ENCODE measurements at regions not wholly inside any gene's neighbourhood (a gene's known extent, or its start where the extent isn't known, plus 50 kb on each side); places are given as distances from the start of the nearest gene placed in this dataset.
"Not testable (repeated sequence)": the region's sequence is repeated elsewhere in the genome, so short reads cannot be mapped to it uniquely, and the experiment has no call there.

DNA sequence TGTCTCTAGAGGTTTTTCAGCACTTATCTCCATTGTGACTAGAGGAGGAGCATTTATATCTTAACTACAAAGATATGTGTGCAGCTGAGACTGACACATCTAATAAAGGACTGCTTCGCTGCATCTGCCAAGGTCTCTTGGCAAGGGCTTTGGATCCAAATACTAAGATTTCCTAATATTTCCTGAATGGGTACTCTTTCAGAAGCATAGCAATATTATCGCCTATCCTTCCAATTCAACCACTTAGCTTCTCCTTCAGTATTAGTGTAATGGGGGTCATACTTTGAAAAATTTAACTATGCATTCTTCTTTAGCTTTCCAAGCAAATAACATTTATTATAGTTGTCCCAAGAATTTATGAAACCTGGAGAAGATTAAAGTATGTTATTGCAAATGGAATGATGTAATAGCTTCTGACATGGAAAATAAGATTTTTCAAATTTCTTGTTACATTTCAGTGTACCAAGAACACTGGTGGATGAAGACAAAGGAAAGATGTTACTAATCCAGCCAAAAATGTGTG is 243.0 kb upstream of the PDE3A start:
- no peak for DNase-seq (ENCODE audit: low read depth in 2 of 2)

- no peak for DNase-seq (ENCODE audit: low read depth in 2 of 2)
Observed at GRCh38 chr12:20126601-20127000, 241.7 kb upstream of the PDE3A start.

DNA sequence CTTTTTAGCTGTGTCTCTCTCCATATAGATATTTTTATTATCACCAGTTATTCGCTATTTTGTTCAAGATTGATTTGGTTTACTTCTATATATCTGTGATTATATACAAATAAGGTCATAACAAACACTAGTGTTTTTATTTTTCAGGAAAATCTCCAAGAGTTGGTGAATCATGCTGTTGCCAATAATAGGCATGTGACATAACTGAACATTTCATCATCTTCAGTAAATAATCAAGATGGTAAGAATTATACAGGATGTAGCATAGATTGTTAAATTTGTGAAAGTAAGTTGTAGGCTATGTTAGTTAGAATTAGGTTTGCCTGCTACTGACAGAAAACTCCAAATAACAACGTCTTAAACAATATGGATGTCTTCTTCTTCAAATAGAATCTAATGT is 240.9 kb upstream of the PDE3A start:
- no peak for DNase-seq (ENCODE audit: low read depth in 2 of 2)

DNA sequence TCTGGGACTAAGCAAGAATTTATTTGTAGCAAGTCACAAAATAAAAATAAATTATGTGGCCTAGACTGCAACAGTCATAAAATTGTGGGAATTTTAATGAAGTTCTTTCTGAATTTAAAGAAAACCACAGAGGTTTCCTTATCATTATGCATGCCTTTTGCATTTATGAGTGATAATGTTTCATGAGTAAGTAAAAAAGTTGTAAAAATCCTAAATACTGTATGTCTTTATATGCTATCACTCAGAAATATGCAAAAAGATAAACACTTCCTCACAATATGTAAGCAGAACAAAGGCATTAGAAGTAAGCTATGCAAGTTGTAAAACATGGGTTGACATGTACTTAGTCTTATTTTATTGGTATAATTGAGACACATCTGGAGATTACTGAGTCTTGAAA is 239.4 kb upstream of the PDE3A start:
- no peak for DNase-seq (ENCODE audit: low read depth in 2 of 2)

DNA sequence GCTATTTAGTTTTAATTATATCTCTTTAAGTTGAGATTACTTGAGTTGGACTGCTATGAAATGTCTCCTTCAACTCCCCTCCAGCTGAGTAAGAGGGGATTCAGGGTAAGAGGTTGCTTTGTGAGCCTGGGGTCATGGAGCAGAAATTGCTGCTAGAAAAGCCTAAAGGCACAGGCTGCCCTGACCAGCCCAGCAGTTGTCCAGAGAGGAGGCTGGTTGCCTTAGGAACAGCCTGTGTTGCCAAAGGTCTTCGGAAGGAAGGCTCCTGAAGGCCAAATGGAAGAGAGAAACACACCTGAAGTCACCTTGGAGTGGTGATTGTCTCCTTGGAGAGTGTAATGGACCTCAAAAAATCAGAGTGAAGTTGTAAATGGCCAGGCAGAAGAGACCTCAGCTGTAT is 235.5 kb upstream of the PDE3A start:
- DNase-seq (ENCODE audit: low read depth in 2 of 2) = no peak

GRCh38 chr12:20134652-20135051 is 233.7 kb upstream of the PDE3A start:
- DNase-seq (ENCODE audit: low read depth in 2 of 2) = no peak

- DNase-seq (ENCODE audit: low read depth in 2 of 2) = no peak
Observed at GRCh38 chr12:20140751-20141150, 227.6 kb upstream of the PDE3A start.

- no peak for DNase-seq (ENCODE audit: low read depth in 2 of 2)
Observed at GRCh38 chr12:20142316-20142715, 226.0 kb upstream of the PDE3A start.

GRCh38 chr12:20142956-20143355 is 225.4 kb upstream of the PDE3A start:
- no peak for DNase-seq (ENCODE audit: low read depth in 2 of 2)

- DNase-seq (ENCODE audit: low read depth in 2 of 2) = no peak
Observed at GRCh38 chr12:20144341-20144740, 224.0 kb upstream of the PDE3A start.

DNA sequence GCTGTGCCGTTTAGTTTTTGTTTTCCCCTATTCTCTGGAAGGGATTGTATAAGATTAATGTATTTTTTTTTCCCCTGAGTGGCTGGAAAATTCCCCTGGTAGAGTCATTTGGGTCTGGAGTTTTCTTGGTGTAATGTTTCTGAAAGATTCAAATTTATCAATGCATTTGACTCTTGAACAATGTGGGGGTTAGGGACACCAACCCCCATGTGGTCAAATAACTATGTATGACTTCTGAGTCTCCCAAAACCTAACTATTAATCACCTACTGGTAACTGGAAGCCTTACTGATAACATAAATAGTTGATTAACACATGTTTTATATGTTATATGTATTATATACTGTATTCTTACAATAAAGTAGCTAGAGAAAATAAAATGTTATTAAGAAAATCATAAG is 220.1 kb upstream of the PDE3A start:
- no peak for DNase-seq (ENCODE audit: low read depth in 2 of 2)

DNA sequence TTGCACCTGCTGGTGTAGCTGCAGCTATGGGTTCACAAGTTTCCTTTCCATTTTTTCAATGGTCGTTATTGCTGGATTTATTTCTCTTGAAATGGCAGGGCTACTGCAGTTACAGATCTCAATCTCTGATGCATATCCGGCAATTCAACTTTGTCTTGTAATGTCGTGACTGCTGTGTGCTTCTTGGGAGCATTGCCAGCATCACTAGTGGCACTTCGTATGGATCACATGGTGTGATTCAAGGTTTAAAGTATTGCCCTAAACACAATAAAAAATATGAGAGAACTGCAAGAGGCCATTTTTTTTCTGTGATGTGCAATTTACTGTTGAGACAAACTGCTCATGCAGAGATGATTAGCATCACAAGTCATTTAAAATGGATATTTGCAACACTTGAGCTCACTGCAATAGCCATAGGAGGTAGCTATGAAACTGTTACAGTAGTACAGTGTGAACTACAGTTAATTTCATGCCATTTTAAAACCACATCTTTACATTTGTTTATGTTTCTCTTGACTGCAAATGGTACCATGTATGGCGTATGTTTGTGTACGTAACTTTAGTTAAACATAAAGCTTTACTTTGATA is 217.4 kb upstream of the PDE3A start:
- no peak for DNase-seq (ENCODE audit: low read depth in 2 of 2)

DNA sequence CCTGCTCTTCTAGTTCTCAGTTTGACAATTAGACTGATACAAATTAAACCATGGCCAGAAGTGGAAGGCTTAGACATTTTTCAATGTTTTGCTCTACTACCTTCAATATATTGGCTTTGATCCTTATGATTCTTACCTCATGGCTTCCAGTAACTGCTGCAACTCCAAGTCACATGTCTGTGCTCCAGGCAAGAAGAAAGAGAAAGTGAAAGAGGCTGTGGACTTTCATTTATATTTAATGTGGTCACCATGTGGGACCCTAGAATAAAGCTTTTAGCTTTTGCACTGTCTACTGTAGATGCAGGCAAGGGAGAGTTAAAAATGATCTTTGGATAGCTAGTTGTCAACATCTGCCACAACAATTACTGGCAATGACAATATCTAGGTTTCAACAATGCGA is 214.3 kb upstream of the PDE3A start:
- DNase-seq (ENCODE audit: low read depth in 2 of 2) = no peak

- DNase-seq (ENCODE audit: low read depth in 2 of 2) = no peak
Observed at GRCh38 chr12:20155374-20155773, 213.0 kb upstream of the PDE3A start.

DNA sequence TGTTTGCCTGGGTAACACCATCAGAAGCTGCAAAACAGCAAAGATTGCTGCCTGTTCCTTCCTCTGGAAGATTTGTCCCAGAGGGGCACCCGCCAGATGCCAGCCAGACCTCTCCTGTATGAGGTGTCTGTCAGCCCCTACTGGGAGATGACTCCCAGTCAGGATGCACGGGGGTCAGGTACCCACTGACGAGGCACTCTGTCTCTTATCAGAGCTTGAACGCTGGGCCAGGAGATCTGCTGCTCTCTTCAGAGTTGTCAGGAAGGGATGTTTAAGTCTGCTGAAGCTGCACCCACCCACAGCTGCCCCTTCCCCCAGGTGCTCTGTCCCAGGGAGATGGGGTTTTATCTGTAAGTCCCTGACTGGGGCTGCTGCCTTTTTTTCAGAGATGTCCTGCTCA is 207.4 kb upstream of the PDE3A start:
- DNase-seq (ENCODE audit: low read depth in 2 of 2) = not testable (repeated sequence)

GRCh38 chr12:20174528-20175175 is 193.7 kb upstream of the PDE3A start:
- DNase-seq (ENCODE audit: low read depth in 2 of 2) = no peak

DNA sequence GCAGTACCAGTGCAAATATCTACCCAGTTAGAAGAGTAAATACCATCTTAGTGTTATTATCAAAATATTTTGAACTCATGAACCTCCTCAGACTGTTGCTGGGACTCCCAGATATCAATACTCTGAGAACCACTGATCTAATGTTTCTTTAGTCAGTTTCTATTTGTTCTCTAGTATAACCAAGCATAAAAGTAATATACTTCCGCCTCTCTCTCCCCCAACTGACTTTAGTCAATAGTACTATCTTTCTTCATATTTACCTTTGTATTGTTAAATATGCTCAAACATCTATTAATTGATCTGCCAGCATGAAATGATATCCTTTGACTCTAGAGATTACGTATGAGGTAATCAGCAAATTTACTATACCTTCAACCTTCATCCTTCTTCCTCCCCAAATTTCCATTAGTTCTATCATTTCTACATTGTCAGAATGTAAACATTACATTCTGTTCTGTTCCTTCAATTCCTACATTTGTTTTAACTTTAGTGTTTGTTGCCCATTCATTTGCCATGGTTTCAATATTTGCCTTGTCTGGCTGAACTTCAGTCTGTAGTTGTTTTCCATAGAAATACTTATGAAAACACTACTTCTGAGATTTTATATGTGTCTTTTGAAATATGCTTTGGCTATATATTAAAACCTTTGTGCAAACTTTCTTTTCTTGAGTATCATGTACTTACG is 192.5 kb upstream of the PDE3A start:
- no peak for DNase-seq (ENCODE audit: low read depth in 2 of 2)

- no peak for DNase-seq (ENCODE audit: low read depth in 2 of 2)
Observed at GRCh38 chr12:20181416-20182180, 186.7 kb upstream of the PDE3A start.

DNA sequence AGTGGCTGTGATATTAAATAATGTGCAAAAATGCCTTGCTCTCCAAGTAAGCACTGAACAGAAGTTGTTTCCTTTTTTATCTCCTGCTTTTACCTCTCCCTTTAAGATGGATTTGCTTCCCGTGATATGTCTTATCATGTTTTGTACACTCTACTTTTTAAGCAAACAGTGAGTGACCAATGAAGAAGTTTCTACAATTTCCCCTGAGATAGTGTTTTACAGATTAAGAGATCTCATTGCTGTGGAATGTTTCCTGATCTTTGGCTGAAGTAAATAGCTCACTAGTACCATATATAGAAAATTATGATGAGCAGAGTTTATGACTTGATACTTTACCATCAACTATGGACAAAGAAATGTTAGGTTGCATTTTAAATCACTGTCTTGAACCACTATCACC is 184.8 kb upstream of the PDE3A start:
- no peak for DNase-seq (ENCODE audit: low read depth in 2 of 2)

- no peak for DNase-seq (ENCODE audit: low read depth in 2 of 2)
Observed at GRCh38 chr12:20184514-20184913, 183.8 kb upstream of the PDE3A start.

GRCh38 chr12:20187456-20187855 is 180.9 kb upstream of the PDE3A start:
- no peak for DNase-seq (ENCODE audit: low read depth in 2 of 2)

- DNase-seq (ENCODE audit: low read depth in 2 of 2) = no peak
Observed at GRCh38 chr12:20188930-20189653, 179.2 kb upstream of the PDE3A start.

All from stimulated activated CD8-positive, alpha-beta memory T cell treated with anti-CD3 and anti-CD28 coated beads, Interleukin-15, amount 100 ng/mL, for 48 hours (primary cell).